ENCODE measurements at regions not wholly inside any gene's neighbourhood (a gene's known extent, or its start where the extent isn't known, plus 50 kb on each side); places are given as distances from the start of the nearest gene placed in this dataset.

GRCh38 chr2:173467751-173468150 lies 113.1 kb downstream of the CDCA7 start:
- TF ChIP-seq CTCF (IDR thresholded peaks at IDR 0.05; ENCODE audit: low read depth, low read length) (no peak), POLR2A (IDR thresholded peaks at IDR 0.05; ENCODE audit: extremely low read depth, insufficient read length) (no peak)

Data from NB4 (cell line).